ENCODE measurements at regions not wholly inside any gene's neighbourhood (a gene's known extent, or its start where the extent isn't known, plus 50 kb on each side); places are given as distances from the start of the nearest gene placed in this dataset.
"Not testable (repeated sequence)": the region's sequence is repeated elsewhere in the genome, so short reads cannot be mapped to it uniquely, and the experiment has no call there.

GRCh38 chr5:57735279-57736153 lies 252.9 kb upstream of the ACTBL2 start:
- TF ChIP-seq, protein P1, sequence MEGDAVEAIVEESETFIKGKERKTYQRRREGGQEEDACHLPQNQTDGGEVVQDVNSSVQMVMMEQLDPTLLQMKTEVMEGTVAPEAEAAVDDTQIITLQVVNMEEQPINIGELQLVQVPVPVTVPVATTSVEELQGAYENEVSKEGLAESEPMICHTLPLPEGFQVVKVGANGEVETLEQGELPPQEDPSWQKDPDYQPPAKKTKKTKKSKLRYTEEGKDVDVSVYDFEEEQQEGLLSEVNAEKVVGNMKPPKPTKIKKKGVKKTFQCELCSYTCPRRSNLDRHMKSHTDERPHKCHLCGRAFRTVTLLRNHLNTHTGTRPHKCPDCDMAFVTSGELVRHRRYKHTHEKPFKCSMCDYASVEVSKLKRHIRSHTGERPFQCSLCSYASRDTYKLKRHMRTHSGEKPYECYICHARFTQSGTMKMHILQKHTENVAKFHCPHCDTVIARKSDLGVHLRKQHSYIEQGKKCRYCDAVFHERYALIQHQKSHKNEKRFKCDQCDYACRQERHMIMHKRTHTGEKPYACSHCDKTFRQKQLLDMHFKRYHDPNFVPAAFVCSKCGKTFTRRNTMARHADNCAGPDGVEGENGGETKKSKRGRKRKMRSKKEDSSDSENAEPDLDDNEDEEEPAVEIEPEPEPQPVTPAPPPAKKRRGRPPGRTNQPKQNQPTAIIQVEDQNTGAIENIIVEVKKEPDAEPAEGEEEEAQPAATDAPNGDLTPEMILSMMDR (IDR thresholded peaks at IDR 0.05) = not testable (repeated sequence)
- not testable (repeated sequence) for TF ChIP-seq EZH2 (IDR thresholded peaks at IDR 0.05; ENCODE audit: borderline replicate concordance, insufficient read depth, low read depth, low read length, poor library complexity, severe bottlenecking)
